GM21786 (cell line): ENCODE measurements at regions not wholly inside any gene's neighbourhood (a gene's known extent, or its start where the extent isn't known, plus 50 kb on each side); places are given as distances from the start of the nearest gene placed in this dataset.

ENCODE experiments used
- ATAC-seq: cut with Tn5 transposase; IDR thresholded peaks from one replicate; pipeline ENCODE4 v1.9.1; 2021; ENCODE audit not compliant: unreplicated experiment

DNA sequence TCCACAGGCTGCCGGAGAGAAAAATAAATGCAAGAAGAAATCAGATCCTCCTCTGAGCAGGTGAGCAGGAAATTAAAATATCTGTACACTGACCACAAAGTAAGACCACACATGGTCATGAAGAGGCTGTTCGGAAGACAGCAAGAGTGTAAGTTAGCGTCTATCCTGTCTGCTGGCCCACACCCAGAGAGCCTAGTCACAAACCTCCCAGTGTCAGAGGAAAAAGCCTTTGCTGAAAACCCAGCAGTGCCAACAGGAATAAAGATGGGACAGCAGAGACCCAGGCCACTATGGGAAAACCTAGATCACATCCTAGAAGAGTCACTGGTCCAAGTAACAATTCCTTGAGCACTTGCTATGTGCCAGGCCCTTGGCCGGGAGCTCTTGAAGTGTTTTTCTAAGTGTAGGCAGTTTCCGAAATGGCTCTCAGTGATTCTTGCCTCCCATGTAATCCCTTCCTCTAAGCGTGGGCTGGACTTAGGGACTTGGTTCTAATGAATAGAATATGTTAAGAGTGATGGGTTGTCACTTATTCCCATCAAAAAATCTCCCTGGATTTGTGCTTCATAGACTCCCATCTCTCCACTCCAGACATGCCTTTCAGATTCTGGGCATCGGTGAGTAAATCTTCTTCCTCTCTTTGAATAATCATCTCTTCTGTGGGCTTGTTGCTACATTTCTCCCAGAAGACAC, 110.9 kb upstream of the PKDCC start:
- no peak for ATAC-seq

DNA sequence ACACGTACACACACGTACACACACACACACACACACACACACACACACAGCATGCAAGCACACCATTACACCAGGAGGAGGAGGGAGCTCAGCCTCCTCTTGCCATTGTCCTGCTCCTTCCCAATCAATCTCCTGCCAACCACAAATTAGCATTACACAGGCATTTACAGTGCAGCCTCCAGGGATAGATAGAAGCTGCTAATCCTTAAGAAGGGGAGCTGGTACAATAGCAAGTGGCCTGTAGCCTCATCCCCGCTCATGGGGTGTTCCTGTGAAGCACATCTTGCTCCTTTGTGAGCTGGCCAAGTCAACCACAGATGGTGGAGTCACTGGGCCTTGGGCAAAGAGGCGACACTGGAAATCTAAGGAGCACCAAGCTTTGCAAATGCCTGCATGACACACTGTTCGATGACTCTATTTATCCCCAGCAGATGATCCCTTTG, 110.3 kb upstream of the PKDCC start:
- no peak for ATAC-seq

- ATAC-seq: no peak
These were observed 109.7 kb upstream of the PKDCC start for GRCh38 chr2:41937921-41938708.

GRCh38 chr2:41940060-41940744, 107.6 kb upstream of the PKDCC start:
- no peak for ATAC-seq

DNA sequence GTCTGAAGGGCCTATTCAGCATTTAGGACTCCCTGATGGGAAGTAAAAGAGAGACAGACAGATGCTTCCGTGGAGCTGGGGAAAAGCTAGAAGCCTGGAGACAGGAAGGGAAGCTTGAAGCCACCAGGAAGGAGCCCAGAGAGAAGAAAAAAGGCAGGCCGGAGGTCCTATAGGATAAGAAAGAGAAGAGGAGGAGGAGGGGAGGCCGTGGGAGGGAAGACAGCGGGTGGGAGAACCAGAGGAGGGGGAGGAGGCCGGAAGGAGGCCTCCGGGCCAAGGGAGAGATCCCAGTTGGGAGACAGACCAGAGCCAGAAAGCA, 107.1 kb upstream of the PKDCC start:
- no peak for ATAC-seq

- ATAC-seq: no peak
These were observed 106.0 kb upstream of the PKDCC start for GRCh38 chr2:41941831-41942230.

- no peak for ATAC-seq
These were observed 105.5 kb upstream of the PKDCC start for GRCh38 chr2:41942278-41942677.

GRCh38 chr2:41943159-41943558, 104.7 kb upstream of the PKDCC start:
- no peak for ATAC-seq

- ATAC-seq: no peak
These were observed 103.5 kb upstream of the PKDCC start for GRCh38 chr2:41944220-41944880.

DNA sequence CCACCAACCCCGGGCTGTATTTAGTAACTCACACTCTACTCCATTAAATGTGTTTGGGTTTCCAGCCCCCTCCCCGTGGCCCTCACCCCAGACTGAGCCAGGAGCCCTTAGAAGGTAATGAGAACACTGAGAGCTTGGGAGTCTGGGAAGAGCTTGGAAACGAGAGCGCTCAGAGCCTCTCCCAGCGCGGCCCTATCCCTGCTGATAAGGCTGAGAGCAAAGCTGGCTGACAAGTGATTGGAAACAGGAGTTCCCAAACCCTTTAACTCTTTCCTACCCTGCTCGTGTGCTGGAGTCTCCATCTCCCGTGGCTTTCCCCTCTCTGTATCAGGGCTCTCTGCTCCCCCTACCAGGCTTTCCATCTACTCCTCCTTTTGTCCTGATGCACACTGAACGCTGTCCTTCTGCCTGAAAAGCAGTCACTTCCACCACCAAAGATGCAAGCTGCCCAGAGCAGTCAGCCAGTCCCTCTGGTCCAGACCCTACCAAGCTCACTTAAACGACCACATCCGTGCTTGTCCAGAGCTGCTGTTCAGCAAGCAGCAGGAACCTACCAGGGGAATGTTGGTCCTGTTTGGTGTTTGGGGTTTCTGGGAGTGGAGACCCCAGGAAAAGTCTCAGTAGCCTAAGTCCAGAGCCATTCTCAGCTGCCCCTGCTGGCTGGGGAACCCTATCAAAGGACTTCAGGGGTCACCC, 100.0 kb upstream of the PKDCC start:
- ATAC-seq: no peak

DNA sequence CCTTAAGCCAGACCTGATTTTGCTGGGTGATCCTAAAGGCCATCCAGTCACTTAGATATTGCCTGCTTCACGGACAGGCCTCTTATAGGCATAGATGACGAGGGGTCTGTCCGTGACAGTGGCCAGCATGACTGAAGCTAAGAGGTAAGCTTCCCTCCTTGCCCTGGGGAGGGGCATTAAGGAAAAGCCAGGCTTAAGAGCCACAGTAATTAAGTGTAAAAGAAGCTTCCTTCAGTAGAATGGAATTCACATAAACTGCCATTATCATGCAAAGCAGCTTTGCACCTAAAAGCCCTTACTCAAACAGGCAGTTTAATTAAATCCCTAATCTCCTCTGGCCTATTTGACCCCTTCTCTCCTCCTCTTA, 99.4 kb upstream of the PKDCC start:
- ATAC-seq: no peak

- ATAC-seq: no peak
These were observed 98.5 kb upstream of the PKDCC start for GRCh38 chr2:41949091-41949882.

DNA sequence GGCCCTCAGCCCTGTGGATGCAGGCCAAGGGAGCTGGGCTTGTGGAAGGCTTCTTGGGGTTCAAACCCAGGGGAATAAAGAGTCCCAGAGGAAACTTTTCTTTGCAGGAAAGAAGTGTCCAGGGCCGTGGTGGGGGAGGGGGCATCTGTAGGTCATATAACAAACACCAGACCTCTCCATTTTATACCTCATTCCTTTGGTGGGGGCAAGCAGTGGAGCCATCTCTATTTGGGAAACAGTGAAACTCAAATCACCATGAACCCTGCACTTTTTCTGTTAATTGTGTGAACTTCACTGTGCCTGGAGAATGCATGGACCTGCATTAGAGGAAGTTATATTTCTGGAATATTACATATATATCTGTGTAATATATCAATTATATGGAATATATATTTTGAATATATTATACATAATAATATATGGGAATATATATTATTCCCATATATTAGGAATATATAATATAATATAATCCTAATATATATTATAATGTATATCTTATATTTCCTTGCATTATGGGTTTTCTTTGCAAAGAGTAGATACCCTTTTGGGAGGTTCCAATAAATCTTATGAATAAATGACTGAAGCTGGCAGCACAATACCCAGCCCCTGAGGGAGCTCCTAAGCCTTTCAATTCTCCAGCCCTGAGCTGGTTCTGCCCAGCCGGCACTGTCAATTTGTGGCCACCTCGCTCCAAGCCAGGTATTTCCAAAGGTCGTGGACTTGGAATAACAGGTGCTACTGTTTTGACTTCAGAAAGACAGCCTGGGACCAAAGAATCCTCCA, 97.7 kb upstream of the PKDCC start:
- ATAC-seq: no peak

GRCh38 chr2:41950666-41950960, 97.2 kb upstream of the PKDCC start:
- ATAC-seq: no peak

GRCh38 chr2:41954304-41955291, 93.2 kb upstream of the PKDCC start:
- no peak for ATAC-seq

- ATAC-seq: peak; percentile 41
These were observed 92.3 kb upstream of the PKDCC start for GRCh38 chr2:41955316-41956043.

DNA sequence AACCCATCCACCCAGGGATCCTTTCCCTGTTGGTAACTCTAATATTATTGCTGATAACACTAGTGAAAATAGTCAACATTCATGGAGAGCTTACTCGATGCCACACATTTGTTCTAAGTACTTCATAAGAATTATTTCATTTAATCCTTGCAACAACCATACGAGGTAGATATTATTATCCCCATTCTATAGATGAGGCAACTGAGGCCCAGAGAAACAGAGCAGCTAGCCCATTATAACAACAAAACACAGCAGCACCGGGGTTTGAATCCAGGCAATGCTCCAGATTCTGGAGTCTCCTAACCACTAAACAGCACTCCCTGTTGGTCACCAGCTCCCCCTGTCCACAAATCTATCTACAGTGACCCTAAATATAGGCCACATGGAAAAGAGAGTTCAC, 90.4 kb upstream of the PKDCC start:
- no peak for ATAC-seq

- ATAC-seq: no peak
These were observed 89.6 kb upstream of the PKDCC start for GRCh38 chr2:41958251-41958650.
